Smooth muscle cell (in vitro differentiated cells): ENCODE measurements at regions not wholly inside any gene's neighbourhood (a gene's known extent, or its start where the extent isn't known, plus 50 kb on each side); places are given as distances from the start of the nearest gene placed in this dataset.

ENCODE experiments used
- DNase-seq: peaks from one replicate; lab custom pipeline; 2025; ENCODE audit not compliant: unreplicated experiment; lab: John Stamatoyannopoulos, UW
- H2AFZ ChIP-seq: fragments of 200-600 bp; sonication (generic); 2 replicates; pipeline ENCODE4 v1.6.0; 2016; ENCODE audit warnings: antibody characterized with exemption, low read depth, mild to moderate bottlenecking
- H3F3A ChIP-seq: fragments of 200-600 bp; sonication (generic); 2 replicates; pipeline ENCODE4 v1.6.0; 2017; ENCODE audit warnings: antibody characterized with exemption, low read depth
- H3K27ac ChIP-seq: fragments of 200-600 bp; sonication (generic); 2 replicates; pipeline ENCODE4 v1.5.1; 2016; ENCODE audit warnings: low read depth, mild to moderate bottlenecking
- H3K27me3 ChIP-seq: fragments of 200-600 bp; sonication (generic); 2 replicates; pipeline ENCODE4 v1.6.1; 2016; ENCODE audit warnings: low read depth, mild to moderate bottlenecking
- H3K36me3 ChIP-seq: fragments of 200-600 bp; sonication (generic); 2 replicates; pipeline ENCODE4 v1.5.1; 2016; ENCODE audit warnings: low read depth
- H3K4me1 ChIP-seq: fragments of 200-600 bp; sonication (generic); 2 replicates; pipeline ENCODE4 v1.5.1; 2016; ENCODE audit warnings: low read depth
- H3K4me2 ChIP-seq: fragments of 200-600 bp; sonication (generic); 2 replicates; pipeline ENCODE4 v1.6.0; 2016; ENCODE audit warnings: mild to moderate bottlenecking
- H3K4me3 ChIP-seq: fragments of 200-600 bp; sonication (generic); 2 replicates; pipeline ENCODE4 v1.5.1; 2016; ENCODE audit warnings: mild to moderate bottlenecking
- H3K79me2 ChIP-seq: fragments of 200-600 bp; sonication (generic); 2 replicates; pipeline ENCODE4 v1.6.0; 2016; ENCODE audit warnings: low read depth, mild to moderate bottlenecking
- H3K9ac ChIP-seq: fragments of 200-600 bp; sonication (generic); 2 replicates; pipeline ENCODE4 v1.6.0; 2016; ENCODE audit warnings: low read depth
- H3K9me3 ChIP-seq: fragments of 200-600 bp; sonication (generic); replicated peaks from 2 replicates; pipeline ENCODE4 v1.5.1; 2016; ENCODE audit warnings: low read depth
- H4K20me1 ChIP-seq: fragments of 200-600 bp; sonication (generic); 2 replicates; pipeline ENCODE4 v1.6.0; 2016; ENCODE audit warnings: low read depth
- CTCF ChIP-seq: fragments of 200-600 bp; sonication (generic); IDR thresholded peaks from 2 replicates; pipeline ENCODE4 v1.5.1; 2017; ENCODE audit warnings: borderline replicate concordance, mild to moderate bottlenecking, antibody characterized with exemption; ENCODE audit not compliant: insufficient read depth, poor library complexity, severe bottlenecking
- WGBS: methylation state at CpG from one replicate; pipeline ENCODE4 v1.1.7; 2016; ENCODE audit warnings: low lambda C conversion rate; 5-methylcytosine and 5-hydroxymethylcytosine counted together

- Histone ChIP-seq H3K27ac (no peak overlapping the region), H3K9me3 (no peaks in the 10 kb centered on the region), H2AFZ (no peak overlapping the region), H3K27me3 (no peaks in the 10 kb centered on the region), H3K36me3 (no peaks in the 10 kb centered on the region), H4K20me1 (no peaks in the 10 kb centered on the region), H3K9ac (no peak overlapping the region), H3K4me1 (no peaks in the 10 kb centered on the region), H3K4me2 (no peak overlapping the region), H3K4me3 (no peak overlapping the region), H3F3A (no peaks in the 10 kb centered on the region), H3K79me2 (no peaks in the 10 kb centered on the region)
- no peak for TF ChIP-seq CTCF
- 76% methylated on average over 2 of the region's 2 CpGs for WGBS
- no peak for DNase-seq
These were observed 1064.0 kb upstream of the SEMA6A start for GRCh38 chr5:117638581-117638980.

GRCh38 chr5:117633093-117633492 lies 1058.5 kb upstream of the SEMA6A start:
- Histone ChIP-seq H3K27me3 (no peaks in the 10 kb centered on the region), H3K9me3 (no peaks in the 10 kb centered on the region), H3K9ac (no peak overlapping the region), H2AFZ (no peak overlapping the region), H3K4me2 (no peak overlapping the region), H3F3A (no peaks in the 10 kb centered on the region), H3K4me3 (no peak overlapping the region), H3K27ac (no peak overlapping the region), H4K20me1 (no peaks in the 10 kb centered on the region), H3K36me3 (no peaks in the 10 kb centered on the region), H3K4me1 (no peaks in the 10 kb centered on the region), H3K79me2 (no peaks in the 10 kb centered on the region)
- TF ChIP-seq CTCF: no peak
- WGBS: 94% methylated on average over 5 of the region's 5 CpGs
- no peak for DNase-seq

- Histone ChIP-seq H3K4me1 (no peaks in the 10 kb centered on the region), H3K27ac (no peak overlapping the region), H3F3A (no peaks in the 10 kb centered on the region), H3K4me2 (no peak overlapping the region), H3K4me3 (no peak overlapping the region), H4K20me1 (no peaks in the 10 kb centered on the region), H3K9ac (no peak overlapping the region), H2AFZ (no peak overlapping the region), H3K27me3 (no peaks in the 10 kb centered on the region), H3K9me3 (no peaks in the 10 kb centered on the region), H3K79me2 (no peaks in the 10 kb centered on the region), H3K36me3 (no peaks in the 10 kb centered on the region)
- TF ChIP-seq CTCF: no peak
- 90% methylated on average over 3 of the region's 3 CpGs for WGBS
- no peak for DNase-seq
These were observed 1049.6 kb upstream of the SEMA6A start for GRCh38 chr5:117624201-117624600.

GRCh38 chr5:117623042-117623805 lies 1048.6 kb upstream of the SEMA6A start:
- Histone ChIP-seq H3F3A (no peaks in the 10 kb centered on the region), H3K9me3 (no peaks in the 10 kb centered on the region), H3K27me3 (no peaks in the 10 kb centered on the region), H4K20me1 (no peaks in the 10 kb centered on the region), H3K4me1 (no peaks in the 10 kb centered on the region), H3K4me3 (no peak overlapping the region), H2AFZ (no peak overlapping the region), H3K4me2 (no peak overlapping the region), H3K36me3 (no peaks in the 10 kb centered on the region), H3K79me2 (no peaks in the 10 kb centered on the region), H3K27ac (no peak overlapping the region), H3K9ac (no peak overlapping the region)
- no peak for TF ChIP-seq CTCF
- WGBS: 62% methylated on average over 3 of the region's 3 CpGs
- no peak for DNase-seq
